NCI-H1417 treated with DMSO at 0.1 percent for 48 hours (cell line): ENCODE measurements at regions not wholly inside any gene's neighbourhood (a gene's known extent, or its start where the extent isn't known, plus 50 kb on each side); places are given as distances from the start of the nearest gene placed in this dataset.

Experiments
- DNase-seq: peaks from one replicate; lab custom pipeline; 2025; lab: John Stamatoyannopoulos, UW

DNA sequence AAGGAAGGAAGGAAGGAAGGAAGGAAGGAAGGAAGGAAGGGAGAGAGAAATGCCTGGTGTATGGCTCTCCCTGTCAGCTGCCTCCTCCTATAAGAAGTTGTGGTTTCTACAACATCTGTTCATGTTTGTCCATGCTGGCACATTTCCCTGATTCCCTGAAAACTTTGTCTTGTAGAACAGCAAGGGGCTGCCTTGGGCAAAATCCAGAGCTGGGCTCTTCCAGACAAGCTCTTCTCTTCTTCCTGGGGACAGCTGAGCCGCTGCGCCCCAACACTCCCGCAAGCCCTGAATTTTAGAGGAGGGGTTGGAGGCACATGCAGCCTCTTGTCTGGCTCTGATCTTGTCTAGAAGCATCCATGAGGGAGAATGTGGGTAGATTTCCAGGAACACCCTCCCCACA, 282.0 kb upstream of the ADARB2 start:
- DNase-seq, result no peak

DNA sequence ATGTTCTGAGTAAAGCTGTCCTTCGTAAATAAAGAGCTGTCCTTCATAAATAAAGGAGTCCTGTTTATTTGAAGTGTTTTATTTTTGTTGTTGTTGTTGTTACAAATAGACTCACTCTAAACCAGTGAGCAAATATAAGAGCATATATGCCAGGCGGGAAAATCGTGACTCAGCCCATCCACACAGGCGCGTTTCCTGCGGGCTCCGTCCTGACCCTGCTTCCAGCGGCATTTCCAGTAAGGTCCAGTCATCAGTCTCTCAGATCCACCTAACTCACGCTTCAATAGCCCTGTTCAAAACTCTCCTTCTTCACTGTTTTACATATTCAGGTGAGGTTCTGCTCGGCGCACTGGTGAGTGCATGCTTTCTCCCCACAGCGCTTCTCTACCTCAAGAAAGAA, 277.2 kb upstream of the ADARB2 start:
- no peak for DNase-seq

DNA sequence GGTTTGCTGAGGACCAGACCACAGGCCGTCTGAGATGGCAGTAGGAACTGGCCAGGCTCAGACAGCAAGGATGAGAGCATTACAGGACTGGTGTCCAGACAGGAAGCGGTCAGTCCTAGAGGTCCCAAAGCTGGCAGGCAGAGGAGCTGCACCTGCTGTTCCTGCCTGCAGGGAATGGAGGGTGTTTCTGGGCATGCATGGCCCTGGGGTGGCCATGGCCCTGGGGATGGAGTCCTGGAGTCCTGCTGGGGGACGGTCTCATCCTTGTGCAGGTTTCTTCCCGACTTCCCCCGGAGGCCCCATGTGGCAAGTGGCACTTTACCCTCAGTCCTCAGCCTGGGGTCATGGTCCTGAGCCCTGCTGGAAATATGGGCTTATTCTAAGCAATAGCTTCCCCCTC, 274.9 kb upstream of the ADARB2 start:
- DNase-seq, result no peak

DNA sequence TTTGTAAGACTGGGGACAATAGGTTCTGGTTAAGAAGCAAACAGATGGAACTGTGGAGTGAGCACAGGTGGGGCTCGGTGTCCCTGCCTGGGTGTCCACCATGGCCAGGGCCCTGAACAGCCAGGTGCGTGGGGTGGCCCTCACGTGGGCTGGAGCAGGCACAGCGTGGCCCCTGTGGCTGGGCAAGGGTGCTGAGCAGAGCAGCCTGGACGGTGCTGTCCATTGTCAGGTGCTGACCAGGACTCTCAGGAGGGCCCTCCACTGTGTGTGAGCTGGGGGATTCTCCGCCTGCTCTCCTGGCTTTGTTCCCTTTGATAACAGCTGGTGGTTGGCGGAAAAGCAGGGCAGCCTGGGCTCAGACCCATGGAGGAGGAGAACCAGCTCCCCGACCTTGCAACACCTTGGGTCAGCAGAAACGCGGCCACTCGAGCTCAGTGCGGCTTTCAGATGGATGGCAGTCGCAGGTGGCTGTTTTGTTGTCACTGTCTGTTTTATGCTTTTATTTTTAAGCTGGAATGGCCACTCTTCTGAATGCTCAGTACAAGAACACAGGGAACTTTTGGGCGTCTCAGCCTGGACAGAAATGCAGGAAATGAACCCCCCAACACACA, 273.9 kb upstream of the ADARB2 start:
- DNase-seq, result no peak

DNA sequence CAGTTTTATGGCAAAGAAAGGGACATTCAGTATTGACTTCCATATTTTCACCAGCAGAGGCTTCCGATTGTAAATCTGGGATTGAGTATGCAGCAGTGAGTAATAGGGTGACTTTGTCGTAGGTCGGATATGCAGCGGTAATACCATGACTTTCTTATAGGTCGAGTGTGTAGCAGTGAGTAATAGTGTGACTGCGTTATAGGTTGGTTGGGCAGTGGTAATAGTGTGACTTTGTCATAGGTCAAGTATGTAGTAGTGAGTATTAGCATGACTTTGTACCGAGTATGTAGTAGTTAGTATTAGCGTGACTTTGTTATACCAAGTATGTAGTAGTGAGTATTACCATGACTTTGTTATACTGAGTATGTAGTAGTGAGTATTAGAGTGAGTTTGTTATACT, 268.2 kb upstream of the ADARB2 start:
- no peak for DNase-seq

DNA sequence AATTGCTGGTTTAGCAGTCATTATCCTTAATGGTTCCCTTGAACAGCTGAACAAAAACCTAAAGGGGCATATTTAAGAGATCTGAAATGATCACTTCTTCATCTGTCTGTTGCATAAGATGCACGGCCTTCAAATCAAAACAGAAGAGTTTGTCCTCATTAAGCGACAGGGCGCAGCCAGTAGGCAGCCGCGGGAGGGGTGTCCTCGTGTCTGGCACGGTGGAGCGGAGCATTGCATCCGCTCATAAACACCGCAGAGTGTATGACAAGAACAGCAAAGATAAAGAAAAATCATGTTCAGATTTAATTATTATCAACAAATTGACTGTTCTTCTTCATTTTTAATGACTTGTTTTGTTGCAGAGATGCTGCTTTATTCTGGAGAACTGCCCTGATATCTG, 255.6 kb upstream of the ADARB2 start:
- DNase-seq, result no peak

DNA sequence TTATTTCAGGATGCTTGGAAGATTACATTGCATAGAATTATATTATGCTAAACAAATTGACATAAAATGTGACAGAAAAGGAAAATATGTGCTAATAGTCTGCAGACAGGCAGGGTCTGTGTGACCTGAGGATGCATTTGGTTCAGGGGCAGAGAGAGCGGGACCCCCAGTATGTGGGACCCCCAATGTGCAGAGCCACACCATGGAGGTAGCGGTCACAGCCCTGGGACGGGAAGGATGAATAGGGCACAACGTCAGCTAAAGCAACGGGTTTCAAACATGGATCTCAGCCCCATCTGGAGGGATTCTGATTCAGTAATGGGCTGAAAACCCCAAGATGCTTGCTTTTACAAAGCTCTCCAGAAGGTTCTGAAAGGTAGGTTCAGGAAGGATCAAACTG, 251.8 kb upstream of the ADARB2 start:
- no peak for DNase-seq

DNA sequence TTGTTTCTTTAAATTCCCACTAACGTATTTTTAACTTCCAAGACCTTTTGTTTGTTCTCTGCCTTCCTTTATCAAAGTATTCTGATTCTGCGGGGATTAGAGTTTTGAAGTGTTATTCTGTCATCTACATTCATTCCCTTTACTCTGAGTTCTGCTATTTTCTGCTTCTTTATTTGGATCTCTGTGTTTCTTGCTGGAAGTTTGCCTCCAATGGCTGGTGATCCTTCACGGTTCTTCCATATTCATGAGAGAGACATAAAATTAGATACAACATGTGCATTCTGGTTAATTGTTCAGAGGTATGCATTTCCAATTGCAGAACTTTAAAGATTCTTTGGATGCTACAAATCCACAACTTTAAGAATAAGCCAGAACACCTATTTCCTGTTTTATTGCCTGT, 244.7 kb upstream of the ADARB2 start:
- no peak for DNase-seq

DNA sequence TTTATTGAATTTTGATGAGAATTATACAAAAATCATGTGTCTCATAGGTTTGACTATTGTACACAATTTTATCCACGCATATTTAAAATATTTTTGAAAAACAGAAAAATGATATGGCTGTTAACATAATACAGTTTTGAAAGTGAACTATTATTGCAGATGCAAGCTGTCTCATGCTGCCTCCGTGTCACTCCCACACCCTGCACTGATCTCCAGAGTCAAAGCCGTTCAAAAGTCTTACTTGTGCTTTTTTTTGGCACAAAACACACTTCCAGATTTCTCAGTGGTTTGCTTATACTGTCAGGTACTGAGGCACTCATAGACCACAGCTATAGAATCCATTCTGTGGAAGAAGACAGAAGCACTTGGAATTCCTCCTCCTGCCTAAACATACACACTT, 243.1 kb upstream of the ADARB2 start:
- DNase-seq, result no peak

DNA sequence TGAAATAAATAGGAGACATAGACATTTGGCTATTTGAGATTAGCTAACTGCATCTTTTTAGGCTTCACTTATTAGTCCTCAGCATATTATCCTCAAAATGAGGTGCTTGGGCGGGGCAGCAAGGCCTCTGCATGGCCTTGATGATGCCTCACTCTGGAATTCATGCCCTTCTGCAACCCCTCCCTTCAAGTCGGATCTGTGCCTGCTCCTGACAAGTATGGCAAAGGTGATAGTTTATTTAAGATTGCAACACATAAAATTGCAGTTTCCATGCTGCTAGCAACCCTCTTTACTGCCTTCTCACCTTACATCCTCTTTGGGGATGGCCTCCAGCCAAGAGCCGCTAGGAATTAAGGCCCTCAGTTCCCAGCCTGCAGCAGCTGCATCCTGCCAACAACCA, 241.3 kb upstream of the ADARB2 start:
- no peak for DNase-seq

DNA sequence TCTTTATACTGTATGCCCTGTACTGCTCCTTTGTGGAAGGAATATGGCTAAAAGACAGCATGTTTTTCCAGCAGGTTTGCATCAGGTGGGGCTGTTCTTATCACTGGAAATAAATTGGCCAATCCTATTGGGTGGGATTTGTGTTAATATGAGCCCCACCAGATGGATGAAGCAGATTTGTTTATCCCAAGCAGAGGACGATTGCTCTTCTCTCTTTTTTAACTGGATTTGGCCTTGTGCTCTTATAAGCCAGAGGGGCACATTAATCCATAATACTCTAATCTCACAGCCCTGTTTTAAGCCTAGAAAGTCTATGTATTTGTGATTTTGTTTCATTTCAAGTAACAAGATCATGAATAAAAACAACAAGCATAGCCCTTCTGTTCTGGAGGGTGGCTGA, 240.1 kb upstream of the ADARB2 start:
- no peak for DNase-seq

DNA sequence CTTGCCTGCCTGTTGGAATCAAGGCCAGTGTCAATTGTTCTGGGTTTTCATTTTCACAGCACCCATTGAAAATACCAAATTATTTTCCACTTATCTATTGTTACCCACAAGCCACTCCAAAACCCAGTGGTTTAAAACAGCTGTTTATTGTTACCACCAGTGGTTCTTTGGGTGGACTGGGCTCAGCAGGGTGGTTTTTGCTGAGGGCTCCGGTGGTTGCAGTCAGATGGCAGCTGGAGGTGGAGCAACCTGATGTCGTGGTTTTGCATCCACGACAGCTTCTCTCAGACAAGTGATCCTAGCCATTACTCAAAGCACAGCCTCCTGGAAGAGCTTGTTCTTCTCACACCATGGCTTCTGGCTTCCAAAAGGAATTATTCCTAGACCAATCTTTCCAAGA, 235.1 kb upstream of the ADARB2 start:
- no peak for DNase-seq

DNA sequence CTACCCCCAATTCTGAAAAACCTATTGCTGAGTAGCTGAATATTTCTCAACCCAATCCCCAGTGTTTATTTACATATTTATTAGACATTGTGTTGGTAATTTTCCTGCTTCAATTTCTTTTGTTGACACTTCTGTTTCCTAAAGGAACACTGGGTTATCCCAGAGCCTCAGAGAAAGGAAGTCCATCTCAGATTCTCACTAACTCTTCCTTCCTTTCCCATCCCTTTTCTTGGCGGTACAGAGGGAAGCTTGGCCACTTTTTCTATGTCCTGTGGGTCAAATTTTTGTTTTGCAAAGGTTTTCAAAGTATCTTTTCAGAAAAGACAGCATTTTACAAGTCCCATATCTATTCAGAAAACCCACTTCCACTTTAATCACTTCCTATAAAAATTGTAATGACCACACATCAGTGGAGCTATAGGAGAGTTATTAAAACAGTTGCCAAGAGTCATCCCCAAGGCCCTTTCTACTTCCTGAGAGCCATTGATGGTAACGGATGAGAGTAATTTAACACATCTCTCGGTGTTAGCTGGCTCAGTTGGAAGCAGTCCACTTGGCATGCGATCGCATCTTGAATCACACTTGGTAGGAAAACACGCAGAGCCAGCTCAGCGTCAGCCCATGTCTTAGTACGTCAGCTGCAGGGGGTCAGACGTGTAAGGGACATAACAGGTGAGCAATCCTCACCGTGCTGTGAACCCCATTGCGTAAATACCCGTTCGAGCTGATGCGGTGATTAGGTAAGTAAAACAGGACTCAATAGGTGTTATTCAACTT, 231.1 kb upstream of the ADARB2 start:
- no peak for DNase-seq

DNA sequence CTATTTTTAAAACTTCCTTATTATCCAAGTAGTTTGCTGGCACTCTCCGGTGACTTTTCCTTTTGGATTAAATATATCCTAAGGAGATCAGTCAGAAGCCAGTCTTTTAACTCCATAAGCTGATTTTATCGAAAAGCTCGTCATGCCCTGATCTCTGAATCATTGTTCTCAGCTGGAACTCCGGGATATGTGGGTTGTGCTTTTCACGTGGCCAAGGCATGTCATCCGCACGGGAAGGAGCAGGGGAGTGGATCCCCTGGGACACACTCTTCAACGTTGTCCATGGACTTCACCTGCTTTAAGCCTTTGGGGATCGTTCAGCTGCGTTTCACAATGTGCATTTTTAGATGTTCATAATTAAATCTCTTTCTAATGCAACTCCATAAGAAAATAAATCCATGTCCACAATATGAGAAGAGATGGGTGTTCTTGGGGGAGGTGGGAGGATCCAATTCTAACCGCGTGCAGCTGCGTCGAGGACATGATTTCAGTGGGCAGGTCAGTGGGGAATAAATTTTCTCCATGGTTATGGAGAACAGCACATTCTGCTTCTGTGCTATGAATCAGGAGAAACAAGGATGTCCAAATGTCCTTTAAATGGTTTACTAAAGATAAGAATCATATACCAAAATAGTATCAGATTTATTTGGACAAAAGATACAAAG, 229.5 kb upstream of the ADARB2 start:
- no peak for DNase-seq

DNA sequence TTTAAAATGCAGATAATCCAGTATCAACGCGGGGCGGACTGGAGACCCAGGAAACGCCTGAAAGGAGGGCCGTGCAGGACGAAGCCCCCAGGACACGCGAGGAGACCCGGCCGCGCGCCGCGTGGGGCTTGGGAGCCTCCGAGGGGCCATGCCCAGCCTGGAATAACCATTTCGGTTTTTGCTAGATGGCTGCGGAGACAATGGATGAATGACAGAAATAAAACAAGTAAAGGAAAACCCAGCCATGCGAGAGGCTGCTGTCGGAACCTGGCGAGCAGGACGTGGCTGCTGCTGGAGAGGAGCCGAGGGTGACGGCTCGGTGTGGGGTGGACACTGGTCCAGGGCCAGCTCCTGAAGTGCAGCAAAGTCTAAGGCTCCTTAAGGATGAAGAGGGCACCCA, 227.2 kb upstream of the ADARB2 start:
- no peak for DNase-seq

DNA sequence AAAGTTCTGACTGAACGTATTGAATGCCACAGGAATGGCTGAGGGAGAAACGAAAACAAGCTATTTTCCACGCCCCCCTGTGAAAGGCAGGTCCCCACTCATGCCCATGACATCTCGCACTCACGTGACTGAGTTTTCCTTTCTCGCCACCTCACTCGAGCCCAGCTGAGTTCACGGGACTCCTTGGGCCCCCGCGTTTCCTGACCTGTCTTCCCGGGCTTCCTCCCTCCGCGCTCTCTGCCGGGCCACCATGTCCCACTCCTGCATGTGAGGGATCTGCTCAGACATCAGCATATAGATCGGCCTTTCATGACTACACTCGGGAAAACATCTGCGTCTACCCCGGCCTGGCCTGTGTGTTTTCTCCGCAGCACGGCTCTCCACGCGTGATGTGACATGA, 226.0 kb upstream of the ADARB2 start:
- DNase-seq, result no peak

DNA sequence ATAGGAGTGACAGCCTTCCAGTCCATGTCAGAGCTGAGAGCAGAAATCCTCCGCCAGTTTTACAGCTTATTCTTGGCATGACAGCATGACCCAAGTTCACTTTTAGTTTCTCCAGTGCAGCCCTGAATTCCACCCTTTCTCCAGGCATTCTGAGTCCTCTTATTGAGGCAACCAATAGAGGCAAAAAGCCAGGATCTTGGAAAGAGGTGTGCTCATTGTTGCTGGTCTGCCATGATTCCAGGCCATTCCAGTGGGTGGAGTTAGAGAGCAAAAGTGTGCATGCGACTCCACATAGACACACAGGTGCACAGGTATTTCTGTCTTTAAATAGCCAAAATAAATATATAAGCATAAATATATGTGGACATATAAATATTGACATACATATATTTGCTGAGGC, 224.7 kb upstream of the ADARB2 start:
- DNase-seq, result no peak

DNA sequence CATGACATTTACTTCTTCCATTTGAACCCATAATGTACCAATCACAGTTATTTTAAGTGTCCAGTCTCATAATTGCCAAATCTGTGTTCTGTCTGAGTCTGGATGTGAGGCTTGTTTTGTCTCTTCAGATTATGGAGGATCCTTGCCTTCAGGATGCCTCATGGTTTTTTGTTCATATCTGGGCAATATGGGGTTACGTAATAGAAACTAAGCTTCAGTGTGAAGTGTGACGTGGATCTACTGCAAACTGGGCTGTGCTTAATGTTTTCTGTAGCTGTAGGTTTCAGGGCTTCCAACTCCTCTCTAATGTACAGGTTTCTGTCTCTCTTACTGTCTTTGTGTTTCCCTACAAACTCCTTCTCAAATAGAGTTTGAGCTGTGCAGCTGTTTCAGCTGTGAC, 223.7 kb upstream of the ADARB2 start:
- DNase-seq, result no peak

DNA sequence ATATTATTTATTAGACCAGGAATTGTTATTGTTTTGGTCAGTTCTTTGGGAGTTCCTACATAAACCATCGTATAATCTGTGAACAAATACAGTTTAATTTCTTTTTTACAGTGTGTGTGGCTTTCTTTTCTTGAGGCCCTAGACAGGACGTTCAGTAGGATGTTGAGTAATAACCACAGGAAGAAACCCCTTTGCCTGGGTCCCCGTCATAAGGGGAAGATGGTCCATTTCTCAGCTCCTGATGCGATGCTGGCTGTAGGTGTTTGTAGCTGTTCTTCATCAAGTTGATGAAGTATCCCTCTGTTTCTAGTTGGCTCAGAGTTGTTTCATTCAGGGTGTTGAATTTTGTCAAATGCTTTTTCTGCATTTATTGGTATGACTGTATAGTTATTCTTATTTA, 219.7 kb upstream of the ADARB2 start:
- no peak for DNase-seq

DNA sequence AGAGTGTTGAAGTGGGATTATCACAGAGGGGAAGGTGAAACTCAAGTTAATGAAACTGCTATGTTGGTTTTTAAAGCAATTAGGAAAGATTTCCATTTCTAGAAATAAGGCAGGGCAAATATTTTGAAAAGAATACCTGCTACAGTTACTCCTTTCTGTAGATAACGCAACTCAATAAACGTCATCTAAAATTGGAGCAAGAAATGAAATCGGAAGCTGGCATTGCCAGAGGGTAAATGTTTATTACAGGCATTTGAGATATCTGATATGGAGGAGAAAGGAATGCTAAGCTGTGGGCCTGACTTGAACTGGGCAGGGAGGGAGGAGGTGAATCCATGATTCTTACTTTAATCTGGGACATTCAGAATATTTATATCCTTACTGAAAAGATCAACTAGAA, 217.0 kb upstream of the ADARB2 start:
- no peak for DNase-seq

DNA sequence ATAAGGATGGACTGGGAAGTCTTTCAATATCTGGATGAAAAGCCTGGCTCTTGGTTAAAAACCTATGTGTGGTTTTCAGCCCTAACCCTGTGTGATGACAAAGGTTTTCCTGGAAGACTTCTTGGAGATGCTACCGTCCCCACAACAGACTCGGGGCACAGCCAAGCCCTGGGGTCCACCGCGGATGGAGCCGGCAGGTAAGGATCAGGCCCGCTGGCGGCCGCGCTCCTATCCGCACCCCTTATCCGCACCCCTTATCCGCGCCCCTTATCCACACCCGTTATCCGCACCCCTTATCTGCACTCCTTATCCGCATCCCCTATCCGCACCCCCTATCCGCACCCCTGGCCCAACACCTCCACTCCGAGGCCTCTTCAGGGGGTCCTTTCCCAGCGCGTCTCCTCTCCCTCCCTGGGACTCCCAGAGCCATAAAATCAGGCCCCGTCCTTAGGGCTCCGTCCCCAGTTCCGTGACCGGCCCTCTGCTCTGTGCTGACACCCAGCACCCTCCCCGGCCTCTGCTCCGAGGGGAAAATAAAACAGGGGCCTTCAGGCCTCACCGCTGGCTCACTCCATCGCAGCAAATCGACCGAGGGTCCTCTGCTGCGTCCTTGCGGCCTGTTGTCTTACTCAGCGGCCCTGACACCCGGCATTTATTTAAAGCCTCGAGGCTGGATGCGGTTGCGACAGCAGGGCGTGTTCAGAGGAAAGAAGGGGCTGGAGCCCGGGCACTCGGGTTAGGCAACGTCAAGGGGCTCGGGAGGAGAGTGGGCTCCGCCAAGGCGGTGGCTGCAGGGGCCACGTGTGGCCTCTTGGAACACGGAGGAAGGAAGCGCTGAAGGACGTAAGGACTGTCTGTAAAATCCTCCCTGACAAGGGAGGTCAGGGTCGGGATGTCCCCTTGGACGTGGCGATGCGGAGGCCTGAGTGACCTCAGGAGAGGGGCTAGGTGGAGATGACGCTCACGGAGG, 215.1 kb upstream of the ADARB2 start:
- DNase-seq, result no peak

DNA sequence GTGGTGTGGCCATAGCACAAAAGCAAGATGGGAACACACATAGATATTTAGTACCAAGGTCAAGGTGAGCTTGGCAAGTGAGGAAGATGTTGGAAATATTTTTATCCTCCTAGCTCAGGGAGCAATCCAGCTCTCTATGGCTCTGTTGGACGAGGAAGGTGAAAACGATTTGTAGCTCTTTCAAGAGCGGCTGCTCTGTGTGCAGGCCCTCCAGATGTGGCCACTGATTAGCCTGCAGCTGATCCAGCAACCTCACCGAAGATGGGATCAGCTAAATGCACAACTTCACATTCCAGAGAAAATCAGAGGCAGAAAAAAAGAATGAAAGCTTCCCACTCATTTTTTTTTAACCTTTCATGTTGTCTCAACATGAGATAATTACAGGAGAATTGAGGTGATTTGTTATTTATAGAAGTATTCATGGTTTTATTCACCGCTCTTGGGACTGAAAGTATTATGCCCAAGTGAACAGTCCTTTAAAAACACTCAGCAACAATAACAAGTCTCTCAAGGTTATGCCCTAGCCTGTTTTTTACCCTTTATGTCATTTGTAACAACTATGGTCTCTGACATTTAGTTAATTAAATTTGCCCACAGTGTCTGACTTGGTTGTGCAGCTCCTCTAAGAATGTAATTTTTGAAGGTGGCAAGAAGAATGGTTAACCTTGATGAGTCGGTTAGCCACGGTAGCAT, 213.6 kb upstream of the ADARB2 start:
- DNase-seq, result no peak
